OCI-LY7 (cell line): ENCODE measurements at regions not wholly inside any gene's neighbourhood (a gene's known extent, or its start where the extent isn't known, plus 50 kb on each side); places are given as distances from the start of the nearest gene placed in this dataset.

Experiments used
- BruUV-seq: library from RNA; stranded (reverse); fragments of 400-500 nt; replicated peaks from 2 replicates; lab custom pipeline; 2021; lab: Mats Ljungman, UMichigan
- CTCF ChIA-PET: fragments of 300-600 bp; sonication (Branson Sonifier 250); formaldehyde crosslinking; loops from one replicate; lab custom pipeline; 2022; ENCODE audit warnings: antibody characterized with exemption; ENCODE audit not compliant: unreplicated experiment; lab: Charles Lee
- POLR2A ChIA-PET: fragments of 300-600 bp; sonication (Branson Sonifier 250); formaldehyde crosslinking; loops from one replicate; lab custom pipeline; 2022; ENCODE audit warnings: antibody characterized with exemption; lab: Charles Lee
- DNase-seq: peaks from one replicate; pipeline ENCODE4 v3.0.0-alpha.2; 2015; ENCODE audit warnings: low spot score
- H2AFZ ChIP-seq: fragments of 200-600 bp; sonication (generic), shearing (Covaris generic); 2 replicates; pipeline ENCODE4 v1.6.1; 2014; ENCODE audit warnings: mild to moderate bottlenecking, antibody characterized with exemption, low read length, moderate library complexity
- H3K27ac ChIP-seq: fragments of 200-600 bp; sonication (generic); 2 replicates; pipeline ENCODE4 v1.5.1; 2014; ENCODE audit warnings: mixed run types, low read depth, mild to moderate bottlenecking, moderate library complexity, low read length, inconsistent platforms; ENCODE audit not compliant: poor library complexity, severe bottlenecking
- H3K36me3 ChIP-seq: fragments of 200-600 bp; sonication (generic); 2 replicates; pipeline ENCODE4 v1.6.1; 2014; ENCODE audit warnings: mild to moderate bottlenecking, antibody characterized with exemption, low read length, moderate library complexity, mixed read lengths; ENCODE audit not compliant: insufficient read depth
- H3K4me1 ChIP-seq: fragments of 200-600 bp; sonication (generic); 2 replicates; pipeline ENCODE4 v1.5.1; 2014; ENCODE audit warnings: mild to moderate bottlenecking, low read length; ENCODE audit not compliant: insufficient read depth, poor library complexity, severe bottlenecking
- H3K4me2 ChIP-seq: fragments of 200-600 bp; sonication (generic); 2 replicates; pipeline ENCODE4 v1.6.1; 2014; ENCODE audit warnings: mild to moderate bottlenecking, low read length
- H3K4me3 ChIP-seq: fragments of 200-600 bp; sonication (generic); 2 replicates; pipeline ENCODE4 v1.5.1; 2014; ENCODE audit warnings: mild to moderate bottlenecking, low read depth, low read length; ENCODE audit not compliant: poor library complexity, severe bottlenecking
- H3K79me2 ChIP-seq: fragments of 200-600 bp; sonication (generic); 2 replicates; pipeline ENCODE4 v1.6.1; 2016; ENCODE audit warnings: low read depth, mild to moderate bottlenecking, low read length, moderate library complexity, mixed read lengths; ENCODE audit not compliant: insufficient read depth
- H3K9me2 ChIP-seq: fragments of 200-600 bp; sonication (generic); 2 replicates; pipeline ENCODE4 v1.6.1; 2016; ENCODE audit warnings: mild to moderate bottlenecking, low read length, mixed read lengths; ENCODE audit not compliant: insufficient read depth
- H3K9me3 ChIP-seq: fragments of 200-600 bp; sonication (generic); 2 replicates; pipeline ENCODE4 v1.6.1; 2014; ENCODE audit warnings: mild to moderate bottlenecking, mixed run types, low read length, mixed read lengths
- H4K20me1 ChIP-seq: fragments of 200-600 bp; sonication (generic); 2 replicates; pipeline ENCODE4 v1.6.1; 2014; ENCODE audit warnings: mild to moderate bottlenecking, antibody characterized with exemption, low read length, moderate library complexity, mixed read lengths; ENCODE audit not compliant: insufficient read depth
- EZH2phosphoT487 ChIP-seq: fragments of 200-600 bp; sonication (generic); IDR thresholded peaks from 2 replicates; pipeline ENCODE4 v1.6.1; 2018; ENCODE audit warnings: low read depth, borderline replicate concordance, mild to moderate bottlenecking, mixed run types, antibody characterized with exemption, low read length, moderate library complexity, mixed read lengths
- intact Hi-C: fragments of 100-400 bp; cut with micrococcal nuclease; formaldehyde crosslinking; loops from one replicate; pipeline ENCODE4 v1.10.0; 2022; ENCODE audit not compliant: unreplicated experiment
- TF ChIP-seq, protein P1 (sequence below): fragments of 200-600 bp; sonication (generic); conservative IDR thresholded peaks from 2 replicates; pipeline ENCODE4 v1.5.1; 2014; ENCODE audit warnings: mild to moderate bottlenecking, antibody characterized with exemption, low read length, moderate library complexity, mixed read lengths

DNA sequence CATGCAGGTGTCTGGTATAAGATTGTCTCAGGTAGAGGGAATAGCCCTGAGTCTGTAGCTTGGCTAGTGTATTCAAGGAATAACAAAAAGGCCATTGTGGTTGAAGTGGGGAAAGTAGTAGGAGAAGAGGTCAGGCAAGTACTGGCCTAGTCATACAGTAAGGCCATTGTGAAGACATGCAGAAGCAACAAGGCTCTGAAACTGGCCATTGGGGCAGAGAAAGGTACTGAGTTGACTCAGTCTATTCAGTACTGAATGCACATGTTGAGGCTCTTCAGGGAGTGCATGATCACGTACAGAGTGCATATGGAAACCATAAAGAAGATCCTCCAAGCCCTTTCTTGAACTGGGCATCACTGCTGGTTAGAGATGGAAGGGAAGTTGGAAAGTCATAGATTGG is 477.6 kb downstream of the SOX6 start:
- Histone ChIP-seq H3K4me3 (no peak overlapping the region), H4K20me1 (no peaks in the 10 kb centered on the region), H3K9me3 (no peaks in the 10 kb centered on the region), H3K4me1 (no peaks in the 10 kb centered on the region), H3K36me3 (no peaks in the 10 kb centered on the region), H2AFZ (no peak overlapping the region), H3K79me2 (no peaks in the 10 kb centered on the region), H3K4me2 (no peak overlapping the region), H3K27ac (no peak overlapping the region), H3K9me2 (no peaks in the 10 kb centered on the region)
- POLR2A ChIA-PET = no interaction called here
- no peak for DNase-seq
- no TSS peak for BruUV-seq
- intact Hi-C loops = no loop called here
- TF ChIP-seq EZH2phosphoT487 = no peak
- TF ChIP-seq, protein P1, sequence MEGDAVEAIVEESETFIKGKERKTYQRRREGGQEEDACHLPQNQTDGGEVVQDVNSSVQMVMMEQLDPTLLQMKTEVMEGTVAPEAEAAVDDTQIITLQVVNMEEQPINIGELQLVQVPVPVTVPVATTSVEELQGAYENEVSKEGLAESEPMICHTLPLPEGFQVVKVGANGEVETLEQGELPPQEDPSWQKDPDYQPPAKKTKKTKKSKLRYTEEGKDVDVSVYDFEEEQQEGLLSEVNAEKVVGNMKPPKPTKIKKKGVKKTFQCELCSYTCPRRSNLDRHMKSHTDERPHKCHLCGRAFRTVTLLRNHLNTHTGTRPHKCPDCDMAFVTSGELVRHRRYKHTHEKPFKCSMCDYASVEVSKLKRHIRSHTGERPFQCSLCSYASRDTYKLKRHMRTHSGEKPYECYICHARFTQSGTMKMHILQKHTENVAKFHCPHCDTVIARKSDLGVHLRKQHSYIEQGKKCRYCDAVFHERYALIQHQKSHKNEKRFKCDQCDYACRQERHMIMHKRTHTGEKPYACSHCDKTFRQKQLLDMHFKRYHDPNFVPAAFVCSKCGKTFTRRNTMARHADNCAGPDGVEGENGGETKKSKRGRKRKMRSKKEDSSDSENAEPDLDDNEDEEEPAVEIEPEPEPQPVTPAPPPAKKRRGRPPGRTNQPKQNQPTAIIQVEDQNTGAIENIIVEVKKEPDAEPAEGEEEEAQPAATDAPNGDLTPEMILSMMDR = no peak
- CTCF ChIA-PET = no interaction called here

DNA sequence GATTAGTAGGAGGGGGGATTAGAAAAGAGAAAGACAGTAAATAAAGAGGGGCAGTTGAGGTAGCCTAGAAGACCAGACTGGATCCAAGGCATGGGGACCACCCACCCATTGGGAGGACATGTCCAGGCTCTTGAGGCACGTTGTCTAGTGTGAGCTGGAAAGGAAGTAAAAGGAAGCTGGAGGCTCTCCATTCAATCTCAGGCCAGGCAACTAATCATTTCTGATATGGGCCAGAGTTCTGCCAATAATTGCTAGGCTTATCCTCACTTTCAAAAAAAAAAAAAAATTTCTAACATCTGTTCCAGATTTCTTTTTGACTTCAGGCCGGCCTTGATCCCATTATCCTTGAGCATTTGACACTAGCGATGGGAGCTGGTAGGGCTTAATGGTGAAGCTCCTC is 476.1 kb downstream of the SOX6 start:
- no peak overlapping the region for H3K4me2 ChIP-seq
- no peaks in the 10 kb centered on the region for H3K79me2 ChIP-seq
- no peaks in the 10 kb centered on the region for H3K9me2 ChIP-seq
- H3K4me3 ChIP-seq = no peak overlapping the region
- TF ChIP-seq, protein P1 = no peak
- no peak for TF ChIP-seq EZH2phosphoT487
- H3K9me3 ChIP-seq = no peaks in the 10 kb centered on the region
- no peak overlapping the region for H3K27ac ChIP-seq
- no peaks in the 10 kb centered on the region for H3K36me3 ChIP-seq
- intact Hi-C loops = no loop called here
- no peaks in the 10 kb centered on the region for H4K20me1 ChIP-seq
- no peak overlapping the region for H2AFZ ChIP-seq
- no peak for DNase-seq
- CTCF ChIA-PET = no interaction called here
- BruUV-seq = no TSS peak
- H3K4me1 ChIP-seq = no peaks in the 10 kb centered on the region
- POLR2A ChIA-PET = no interaction called here

DNA sequence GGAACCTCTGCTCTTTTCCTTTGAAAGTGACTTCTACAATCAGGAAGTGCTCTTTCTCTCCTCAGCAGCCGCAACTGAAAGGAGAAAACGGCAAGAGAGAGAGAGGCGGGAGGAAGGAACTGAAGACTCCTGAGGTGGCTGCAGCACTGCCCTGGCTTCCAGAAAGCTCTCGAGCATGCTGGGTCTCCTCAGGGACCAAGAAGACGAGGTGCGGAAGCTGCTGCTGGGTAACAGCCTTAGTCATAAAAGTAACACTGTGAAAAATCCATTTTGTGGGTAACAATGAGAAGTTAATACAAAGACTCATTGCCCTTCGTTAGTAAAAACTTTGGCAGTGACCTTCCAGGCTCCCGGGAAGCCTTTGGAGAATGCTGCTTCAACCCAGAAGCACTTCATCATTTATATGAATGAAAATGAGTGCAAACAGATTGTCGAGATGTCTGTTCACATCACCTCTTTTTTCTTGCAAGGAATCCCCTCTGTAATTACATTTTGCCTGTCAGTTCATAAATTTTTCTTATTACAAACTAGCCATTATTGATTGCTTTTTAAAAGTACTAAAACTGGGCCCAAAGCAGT is 473.4 kb downstream of the SOX6 start:
- Histone ChIP-seq H3K4me1 (no peaks in the 10 kb centered on the region), H3K4me3 (no peak overlapping the region), H3K9me3 (no peaks in the 10 kb centered on the region), H3K9me2 (no peaks in the 10 kb centered on the region), H2AFZ (no peak overlapping the region), H3K79me2 (no peaks in the 10 kb centered on the region), H3K4me2 (no peak overlapping the region), H3K36me3 (no peaks in the 10 kb centered on the region), H3K27ac (no peak overlapping the region), H4K20me1 (no peaks in the 10 kb centered on the region)
- intact Hi-C loops = no loop called here
- no TSS peak for BruUV-seq
- POLR2A ChIA-PET = no interaction called here
- DNase-seq = no peak
- CTCF ChIA-PET = no interaction called here
- no peak for TF ChIP-seq EZH2phosphoT487
- TF ChIP-seq, protein P1 = no peak
